OCI-LY7 (cell line): ENCODE measurements at regions not wholly inside any gene's neighbourhood (a gene's known extent, or its start where the extent isn't known, plus 50 kb on each side); places are given as distances from the start of the nearest gene placed in this dataset.

ENCODE experiments used
- BruUV-seq: library from RNA; stranded (reverse); fragments of 400-500 nt; replicated peaks from 2 replicates; lab custom pipeline; 2021; lab: Mats Ljungman, UMichigan
- CTCF ChIA-PET: fragments of 300-600 bp; sonication (Branson Sonifier 250); formaldehyde crosslinking; loops from one replicate; lab custom pipeline; 2022; ENCODE audit warnings: antibody characterized with exemption; ENCODE audit not compliant: unreplicated experiment; lab: Charles Lee
- POLR2A ChIA-PET: fragments of 300-600 bp; sonication (Branson Sonifier 250); formaldehyde crosslinking; loops from one replicate; lab custom pipeline; 2022; ENCODE audit warnings: antibody characterized with exemption; lab: Charles Lee
- DNase-seq: peaks from one replicate; pipeline ENCODE4 v3.0.0-alpha.2; 2015; ENCODE audit warnings: low spot score
- H2AFZ ChIP-seq: fragments of 200-600 bp; sonication (generic), shearing (Covaris generic); 2 replicates; pipeline ENCODE4 v1.6.1; 2014; ENCODE audit warnings: mild to moderate bottlenecking, antibody characterized with exemption, low read length, moderate library complexity
- H3K27ac ChIP-seq: fragments of 200-600 bp; sonication (generic); 2 replicates; pipeline ENCODE4 v1.5.1; 2014; ENCODE audit warnings: mixed run types, low read depth, mild to moderate bottlenecking, moderate library complexity, low read length, inconsistent platforms; ENCODE audit not compliant: poor library complexity, severe bottlenecking
- H3K36me3 ChIP-seq: fragments of 200-600 bp; sonication (generic); 2 replicates; pipeline ENCODE4 v1.6.1; 2014; ENCODE audit warnings: mild to moderate bottlenecking, antibody characterized with exemption, low read length, moderate library complexity, mixed read lengths; ENCODE audit not compliant: insufficient read depth
- H3K4me1 ChIP-seq: fragments of 200-600 bp; sonication (generic); 2 replicates; pipeline ENCODE4 v1.5.1; 2014; ENCODE audit warnings: mild to moderate bottlenecking, low read length; ENCODE audit not compliant: insufficient read depth, poor library complexity, severe bottlenecking
- H3K4me2 ChIP-seq: fragments of 200-600 bp; sonication (generic); 2 replicates; pipeline ENCODE4 v1.6.1; 2014; ENCODE audit warnings: mild to moderate bottlenecking, low read length
- H3K4me3 ChIP-seq: fragments of 200-600 bp; sonication (generic); 2 replicates; pipeline ENCODE4 v1.5.1; 2014; ENCODE audit warnings: mild to moderate bottlenecking, low read depth, low read length; ENCODE audit not compliant: poor library complexity, severe bottlenecking
- H3K79me2 ChIP-seq: fragments of 200-600 bp; sonication (generic); 2 replicates; pipeline ENCODE4 v1.6.1; 2016; ENCODE audit warnings: low read depth, mild to moderate bottlenecking, low read length, moderate library complexity, mixed read lengths; ENCODE audit not compliant: insufficient read depth
- H3K9me2 ChIP-seq: fragments of 200-600 bp; sonication (generic); 2 replicates; pipeline ENCODE4 v1.6.1; 2016; ENCODE audit warnings: mild to moderate bottlenecking, low read length, mixed read lengths; ENCODE audit not compliant: insufficient read depth
- H3K9me3 ChIP-seq: fragments of 200-600 bp; sonication (generic); 2 replicates; pipeline ENCODE4 v1.6.1; 2014; ENCODE audit warnings: mild to moderate bottlenecking, mixed run types, low read length, mixed read lengths
- H4K20me1 ChIP-seq: fragments of 200-600 bp; sonication (generic); 2 replicates; pipeline ENCODE4 v1.6.1; 2014; ENCODE audit warnings: mild to moderate bottlenecking, antibody characterized with exemption, low read length, moderate library complexity, mixed read lengths; ENCODE audit not compliant: insufficient read depth
- CTCF ChIP-seq: fragments of 200-600 bp; sonication (generic); conservative IDR thresholded peaks from 2 replicates; pipeline ENCODE4 v1.5.1; 2014; ENCODE audit warnings: mild to moderate bottlenecking, antibody characterized with exemption, low read length, moderate library complexity, mixed read lengths
- EZH2phosphoT487 ChIP-seq: fragments of 200-600 bp; sonication (generic); IDR thresholded peaks from 2 replicates; pipeline ENCODE4 v1.6.1; 2018; ENCODE audit warnings: low read depth, borderline replicate concordance, mild to moderate bottlenecking, mixed run types, antibody characterized with exemption, low read length, moderate library complexity, mixed read lengths
- intact Hi-C: fragments of 100-400 bp; cut with micrococcal nuclease; formaldehyde crosslinking; loops from one replicate; pipeline ENCODE4 v1.10.0; 2022; ENCODE audit not compliant: unreplicated experiment

- DNase-seq, result no peak
- Histone ChIP-seq H4K20me1 (no peaks in the 10 kb centered on the region), H2AFZ (no peak overlapping the region), H3K9me3 (no peaks in the 10 kb centered on the region), H3K4me2 (no peak overlapping the region), H3K27ac (no peak overlapping the region), H3K9me2 (no peaks in the 10 kb centered on the region), H3K4me3 (no peak overlapping the region), H3K36me3 (no peaks in the 10 kb centered on the region), H3K79me2 (no peaks in the 10 kb centered on the region), H3K4me1 (no peaks in the 10 kb centered on the region)
- no peak for TF ChIP-seq CTCF
- TF ChIP-seq EZH2phosphoT487, result no peak
- intact Hi-C loops, result no loop called here
- CTCF ChIA-PET, result no interaction called here
- POLR2A ChIA-PET, result no interaction called here
- BruUV-seq, result no TSS peak
Observed at GRCh38 chr2:236870370-236870769, 215.3 kb upstream of the COPS8 start.

GRCh38 chr2:236871500-236872001 is 214.1 kb upstream of the COPS8 start:
- no peak for DNase-seq
- Histone ChIP-seq H3K79me2 (no peaks in the 10 kb centered on the region), H3K27ac (no peak overlapping the region), H3K36me3 (no peaks in the 10 kb centered on the region), H3K4me2 (no peak overlapping the region), H3K9me2 (no peaks in the 10 kb centered on the region), H2AFZ (no peak overlapping the region), H4K20me1 (no peaks in the 10 kb centered on the region), H3K4me1 (no peaks in the 10 kb centered on the region), H3K9me3 (no peaks in the 10 kb centered on the region), H3K4me3 (no peak overlapping the region)
- ChIA-PET POLR2A (no interaction called here), CTCF (no interaction called here)
- BruUV-seq, result no TSS peak
- TF ChIP-seq EZH2phosphoT487, result no peak
- no peak for TF ChIP-seq CTCF
- intact Hi-C loops, result no loop called here

DNA sequence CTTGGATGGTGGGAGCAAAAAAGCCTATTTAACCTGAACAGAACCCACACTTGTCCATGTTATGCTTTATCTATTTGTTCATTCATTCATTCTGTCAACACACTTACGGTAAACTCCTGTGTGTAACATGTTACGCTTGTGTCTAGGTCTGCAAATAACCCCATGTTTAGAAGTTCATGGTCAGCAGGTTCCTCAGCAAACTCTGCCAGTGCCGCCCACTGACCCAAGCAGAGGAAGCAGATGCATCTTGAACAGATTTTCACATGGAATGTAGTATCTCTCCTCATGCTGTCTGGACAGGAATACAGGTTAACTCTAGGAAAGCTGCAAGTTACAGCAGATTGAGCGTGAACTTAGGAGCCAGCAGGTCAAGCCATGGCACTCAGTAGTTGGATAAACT is 213.7 kb upstream of the COPS8 start:
- intact Hi-C loops, result no loop called here
- Histone ChIP-seq H3K36me3 (no peaks in the 10 kb centered on the region), H3K27ac (no peak overlapping the region), H3K4me2 (no peak overlapping the region), H3K79me2 (no peaks in the 10 kb centered on the region), H2AFZ (no peak overlapping the region), H4K20me1 (no peaks in the 10 kb centered on the region), H3K4me1 (no peaks in the 10 kb centered on the region), H3K4me3 (no peak overlapping the region), H3K9me3 (no peaks in the 10 kb centered on the region), H3K9me2 (no peaks in the 10 kb centered on the region)
- DNase-seq, result no peak
- CTCF ChIA-PET, result no interaction called here
- POLR2A ChIA-PET, result no interaction called here
- TF ChIP-seq EZH2phosphoT487 (no peak), CTCF (no peak)
- BruUV-seq, result no TSS peak
